ENCODE measurements at regions not wholly inside any gene's neighbourhood (a gene's known extent, or its start where the extent isn't known, plus 50 kb on each side); places are given as distances from the start of the nearest gene placed in this dataset.

DNA sequence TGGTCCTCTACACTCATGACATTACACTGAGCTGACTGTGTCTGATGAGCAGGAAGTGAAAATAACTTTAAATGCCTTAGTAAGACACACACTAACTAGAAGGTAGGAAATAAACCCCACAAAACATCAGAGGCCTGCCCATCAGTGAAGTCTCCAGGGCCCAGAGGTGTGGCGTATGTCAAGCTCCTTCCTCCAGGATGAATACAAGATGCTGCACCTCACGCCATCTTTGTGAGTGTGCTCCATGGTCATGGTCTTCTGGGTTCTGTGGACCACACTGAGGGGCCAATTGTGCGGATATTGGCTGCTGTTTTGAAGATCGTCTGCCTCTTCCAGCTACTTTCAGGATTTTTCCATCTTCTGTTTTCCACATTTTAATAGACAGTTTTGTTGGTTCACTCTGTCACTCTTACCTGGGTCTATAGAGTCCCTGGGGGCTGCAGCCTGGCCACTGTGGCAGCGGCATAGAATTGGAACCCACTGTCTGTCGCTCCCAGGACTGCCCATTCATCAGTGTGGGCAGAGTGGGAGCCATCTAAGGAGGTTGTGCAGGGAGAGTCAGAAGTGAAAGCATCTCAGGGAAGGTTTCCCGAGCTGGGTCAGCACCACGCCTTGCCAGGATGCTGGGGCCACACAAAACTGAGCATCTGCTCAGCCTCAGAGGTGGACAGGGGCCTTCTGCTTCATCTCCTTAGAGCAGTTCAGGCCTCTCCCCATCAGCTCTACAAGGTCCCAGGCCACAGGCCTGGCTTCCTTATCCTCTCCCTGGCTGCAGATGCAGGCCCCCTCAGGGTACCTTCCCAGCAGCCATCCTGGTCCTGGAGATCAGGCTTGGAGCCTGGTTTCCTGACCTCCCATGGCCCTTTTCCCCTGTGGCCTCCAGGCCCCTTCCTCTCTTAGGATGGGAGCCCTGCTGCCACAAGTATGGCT, 57.5 kb upstream of the C14orf180 start:
- no peak for DNase-seq

DNA sequence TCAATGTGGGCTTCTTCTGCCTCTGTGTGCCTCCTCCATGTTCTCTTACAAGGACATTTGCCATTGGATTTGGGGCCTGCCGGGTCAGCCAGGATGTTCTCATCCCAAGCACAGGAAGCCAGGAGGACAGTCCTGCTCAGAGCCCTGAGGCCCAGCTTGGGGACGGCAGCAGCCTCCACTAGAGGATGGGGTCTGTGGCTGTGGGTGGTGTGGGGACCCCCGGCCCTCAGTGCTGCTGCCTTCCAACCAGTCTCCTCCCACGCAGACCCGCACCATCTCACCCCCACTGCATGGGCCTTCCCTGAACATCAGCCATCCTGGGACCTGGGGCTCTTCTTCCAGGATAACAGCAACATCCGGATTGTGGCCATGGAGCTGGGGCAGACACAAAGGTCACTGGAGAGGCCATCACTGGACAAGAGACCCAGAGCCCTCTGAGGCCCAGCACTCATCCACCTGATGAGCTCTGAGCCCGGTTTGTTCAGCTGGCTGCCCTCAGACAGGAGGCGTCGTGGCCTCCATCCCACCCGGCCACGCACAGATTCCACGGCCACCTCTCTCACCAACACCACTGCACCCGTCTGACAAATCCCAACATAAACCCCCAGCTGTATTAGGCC, 56.5 kb upstream of the C14orf180 start:
- no peak for DNase-seq

DNA sequence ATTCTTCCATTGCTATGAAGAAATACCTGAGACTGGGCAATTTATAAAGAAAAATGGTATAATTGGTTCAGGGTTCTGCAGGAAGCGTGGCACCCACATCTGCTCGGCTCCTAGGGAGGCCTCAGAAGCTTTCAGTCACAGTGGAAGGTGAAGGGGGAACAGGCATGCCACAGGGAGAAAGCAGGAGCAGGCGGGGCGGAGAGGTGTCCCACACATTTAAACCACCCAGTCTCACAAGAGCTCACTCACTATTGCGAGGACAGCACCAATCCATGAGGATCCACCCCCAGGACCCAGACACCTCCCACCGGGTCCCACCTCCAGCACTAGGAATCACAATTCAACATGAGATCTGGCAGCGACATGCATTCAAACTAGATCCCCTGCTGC, 56.0 kb upstream of the C14orf180 start:
- DNase-seq: no peak

DNA sequence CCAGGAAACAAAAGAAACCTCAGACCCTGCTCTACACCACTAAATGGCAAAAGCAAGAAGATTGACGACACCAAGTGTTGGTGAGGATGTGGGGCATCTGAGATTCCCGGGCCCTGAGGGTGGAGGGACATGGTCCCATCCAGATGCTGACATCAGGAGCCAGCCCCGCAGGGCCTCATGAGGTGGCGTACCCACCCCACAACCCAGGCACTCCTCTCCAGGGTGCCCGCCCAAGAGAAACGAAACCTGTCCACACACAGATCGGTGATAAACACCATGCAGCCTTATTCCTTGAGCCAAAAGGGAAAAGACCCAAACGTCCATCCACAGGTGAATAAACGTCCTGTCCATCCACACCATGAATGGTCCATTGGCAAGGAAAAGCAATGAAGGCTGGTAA, 54.8 kb upstream of the C14orf180 start:
- DNase-seq: no peak

DNA sequence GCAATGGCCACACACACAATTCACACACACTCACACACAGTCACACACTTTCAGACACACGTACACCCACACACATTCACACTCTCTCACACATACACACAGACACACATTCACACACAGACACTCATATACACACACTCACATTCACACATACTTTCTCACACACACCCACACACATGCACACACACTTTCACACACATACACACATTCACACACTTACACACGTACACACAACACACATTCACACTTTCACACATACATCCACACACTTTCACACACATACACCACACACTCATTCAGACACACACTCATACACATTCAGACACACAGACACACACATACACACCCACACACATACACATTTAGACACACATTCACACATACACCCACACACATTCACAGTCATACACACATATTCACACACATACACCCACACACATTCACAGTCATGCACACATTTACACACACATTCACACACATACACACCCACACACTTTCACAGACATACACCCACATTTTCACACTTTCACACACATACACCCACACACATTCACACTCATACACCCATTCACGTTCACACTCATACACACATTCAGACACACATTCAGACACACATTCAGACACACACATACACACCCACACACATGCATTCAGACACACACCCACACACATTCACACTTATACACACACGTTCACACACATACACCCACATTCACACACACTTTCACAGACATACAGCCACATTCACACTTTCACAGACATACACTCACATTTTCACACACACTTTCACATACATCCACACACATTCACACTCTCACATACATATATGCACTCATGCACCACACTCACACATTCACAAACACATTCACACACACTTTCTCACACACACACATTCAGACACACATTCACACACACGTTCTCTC, 52.6 kb upstream of the C14orf180 start:
- no peak for DNase-seq

DNA sequence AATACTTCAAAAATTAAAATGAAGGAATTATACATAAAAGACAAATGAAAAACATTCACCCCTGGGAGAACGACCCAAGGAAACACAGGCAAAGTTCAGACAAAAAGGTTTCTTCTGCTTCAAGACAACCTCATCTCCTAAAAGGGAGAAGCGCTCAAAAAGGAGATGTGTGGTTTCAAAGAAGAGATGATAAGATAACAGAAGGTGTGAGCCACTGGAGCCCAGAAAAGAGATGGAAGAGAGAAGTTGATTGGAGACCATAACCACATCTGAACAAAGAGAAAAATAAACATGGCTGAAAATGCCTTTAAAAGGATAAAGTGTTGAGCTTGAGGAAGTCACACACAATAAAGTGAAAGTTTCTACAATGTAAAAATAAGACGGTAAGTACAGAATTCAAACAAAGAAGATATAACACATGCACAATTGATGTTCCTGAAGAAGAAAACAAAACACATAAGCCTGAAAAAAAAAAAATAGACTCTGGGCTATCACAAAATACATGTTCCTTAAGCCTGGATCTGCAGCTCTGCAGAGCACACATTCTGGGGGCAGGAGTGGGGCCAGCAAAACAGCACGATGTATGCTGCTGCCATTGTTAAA, 51.6 kb upstream of the C14orf180 start:
- no peak for DNase-seq

DNA sequence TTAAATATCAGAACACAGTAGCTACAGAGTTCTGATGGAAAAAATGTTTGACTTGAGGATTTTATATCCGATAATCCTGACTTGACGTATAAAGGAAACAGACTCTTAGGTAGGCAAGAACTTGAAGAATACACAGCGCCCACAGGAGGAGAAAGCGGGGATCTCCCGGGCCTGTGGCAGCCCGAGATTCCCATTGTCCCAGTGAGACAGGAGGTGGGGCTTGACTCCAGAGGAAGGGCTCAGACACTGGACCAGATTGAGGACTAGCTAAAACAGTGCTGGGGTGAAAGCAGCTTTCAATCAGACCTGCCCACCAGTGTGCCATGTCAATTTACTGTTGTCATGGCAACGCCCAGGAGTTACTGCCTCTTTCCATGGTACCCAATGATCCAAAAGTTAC, 51.1 kb upstream of the C14orf180 start:
- no peak for DNase-seq

Measured in NCI-H524 (cell line).